ENCODE measurements at regions not wholly inside any gene's neighbourhood (a gene's known extent, or its start where the extent isn't known, plus 50 kb on each side); places are given as distances from the start of the nearest gene placed in this dataset.

DNA sequence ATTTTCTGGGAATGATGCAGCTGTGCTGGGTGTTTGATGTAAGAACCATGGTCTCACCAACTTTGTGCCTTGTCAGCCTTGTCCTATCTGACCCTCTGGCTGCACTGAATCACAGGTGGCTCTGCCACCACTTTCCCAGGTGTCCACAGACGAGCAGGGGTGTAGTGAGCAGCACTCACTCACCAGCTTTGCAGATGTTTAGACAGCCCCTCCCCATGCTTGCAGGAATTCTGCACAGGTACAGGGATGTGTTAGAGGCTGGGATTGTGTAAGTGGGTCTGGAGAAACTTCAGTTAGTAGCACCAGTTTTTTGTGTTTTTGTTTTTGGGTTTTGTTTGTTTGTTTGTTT, 88.2 kb upstream of the NAA20 start:
- Histone ChIP-seq H3K4me1 (ENCODE audit: insufficient read depth, low read length, poor library complexity, severe bottlenecking) (peaks cover 14% of the 10 kb centered on the region), H4K20me1 (ENCODE audit: insufficient read depth, low read length, poor library complexity, severe bottlenecking) (no peaks in the 10 kb centered on the region), H3F3A (ENCODE audit: low read depth) (no peaks in the 10 kb centered on the region), H3K4me2 (ENCODE audit: low read depth, low read length, poor library complexity, severe bottlenecking) (no peak overlapping the region), H3K79me2 (ENCODE audit: insufficient read depth, low read length) (no peaks in the 10 kb centered on the region), H3K36me3 (ENCODE audit: insufficient read depth, low read length) (no peaks in the 10 kb centered on the region), H2AFZ (ENCODE audit: low read length) (no peak overlapping the region), H3K27me3 (ENCODE audit: insufficient read depth, low read length, poor library complexity, severe bottlenecking) (no peaks in the 10 kb centered on the region), H3K9me2 (replicated peaks; ENCODE audit: low read depth, low read length) (no peaks in the 10 kb centered on the region), H3K4me3 (ENCODE audit: low read length, poor library complexity, severe bottlenecking) (no peak overlapping the region), H3K9ac (ENCODE audit: low read depth, low read length, poor library complexity, severe bottlenecking) (no peak overlapping the region), H3K9me3 (ENCODE audit: insufficient read depth, low read depth, low read length) (no peaks in the 10 kb centered on the region)
- TF ChIP-seq, protein P1, sequence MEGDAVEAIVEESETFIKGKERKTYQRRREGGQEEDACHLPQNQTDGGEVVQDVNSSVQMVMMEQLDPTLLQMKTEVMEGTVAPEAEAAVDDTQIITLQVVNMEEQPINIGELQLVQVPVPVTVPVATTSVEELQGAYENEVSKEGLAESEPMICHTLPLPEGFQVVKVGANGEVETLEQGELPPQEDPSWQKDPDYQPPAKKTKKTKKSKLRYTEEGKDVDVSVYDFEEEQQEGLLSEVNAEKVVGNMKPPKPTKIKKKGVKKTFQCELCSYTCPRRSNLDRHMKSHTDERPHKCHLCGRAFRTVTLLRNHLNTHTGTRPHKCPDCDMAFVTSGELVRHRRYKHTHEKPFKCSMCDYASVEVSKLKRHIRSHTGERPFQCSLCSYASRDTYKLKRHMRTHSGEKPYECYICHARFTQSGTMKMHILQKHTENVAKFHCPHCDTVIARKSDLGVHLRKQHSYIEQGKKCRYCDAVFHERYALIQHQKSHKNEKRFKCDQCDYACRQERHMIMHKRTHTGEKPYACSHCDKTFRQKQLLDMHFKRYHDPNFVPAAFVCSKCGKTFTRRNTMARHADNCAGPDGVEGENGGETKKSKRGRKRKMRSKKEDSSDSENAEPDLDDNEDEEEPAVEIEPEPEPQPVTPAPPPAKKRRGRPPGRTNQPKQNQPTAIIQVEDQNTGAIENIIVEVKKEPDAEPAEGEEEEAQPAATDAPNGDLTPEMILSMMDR (conservative IDR thresholded peaks at IDR 0.05; ENCODE audit: low read length), result no peak
- TF ChIP-seq EZH2phosphoT487 (IDR thresholded peaks at IDR 0.05; ENCODE audit: borderline replicate concordance), result no peak

DNA sequence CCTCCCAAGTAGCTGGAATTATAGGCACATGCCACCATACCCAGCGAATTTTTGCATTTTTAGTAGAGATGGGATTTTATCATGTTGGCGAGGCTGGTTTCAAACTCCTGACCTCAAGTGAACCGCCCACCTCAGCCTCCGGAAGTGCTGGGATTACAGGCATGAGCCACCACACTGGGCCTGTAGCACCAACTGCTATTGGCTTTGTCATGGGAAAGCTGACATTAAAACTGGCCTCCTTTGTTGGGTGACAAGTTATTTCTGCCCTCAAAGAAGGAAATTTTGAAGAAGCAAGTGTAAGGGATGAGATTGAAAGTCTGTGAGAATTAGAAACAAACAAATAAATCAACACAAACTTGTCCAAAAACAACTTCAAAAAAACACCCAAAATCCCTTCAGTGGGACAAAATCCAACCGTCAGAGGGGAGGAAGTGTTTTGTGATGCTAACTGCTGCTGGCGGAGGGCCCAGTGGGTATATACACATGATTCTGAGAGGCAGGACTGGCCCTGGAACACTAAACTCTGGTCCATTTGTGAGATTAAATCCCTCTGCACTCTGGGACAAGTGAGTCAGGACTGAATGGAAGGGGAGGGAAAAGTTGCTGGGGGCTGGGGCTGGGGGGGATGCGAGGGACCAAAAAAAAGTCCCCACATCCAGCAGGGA, 87.5 kb upstream of the NAA20 start:
- Histone ChIP-seq H3K9ac (ENCODE audit: low read depth, low read length, poor library complexity, severe bottlenecking) (no peak overlapping the region), H3K79me2 (ENCODE audit: insufficient read depth, low read length) (no peaks in the 10 kb centered on the region), H3K4me3 (ENCODE audit: low read length, poor library complexity, severe bottlenecking) (no peak overlapping the region), H3K27me3 (ENCODE audit: insufficient read depth, low read length, poor library complexity, severe bottlenecking) (no peaks in the 10 kb centered on the region), H3K4me2 (ENCODE audit: low read depth, low read length, poor library complexity, severe bottlenecking) (no peak overlapping the region), H3K36me3 (ENCODE audit: insufficient read depth, low read length) (no peaks in the 10 kb centered on the region), H3K9me3 (ENCODE audit: insufficient read depth, low read depth, low read length) (no peaks in the 10 kb centered on the region), H2AFZ (ENCODE audit: low read length) (no peak overlapping the region), H3K4me1 (ENCODE audit: insufficient read depth, low read length, poor library complexity, severe bottlenecking) (peaks cover 14% of the 10 kb centered on the region), H3F3A (ENCODE audit: low read depth) (no peaks in the 10 kb centered on the region), H3K9me2 (replicated peaks; ENCODE audit: low read depth, low read length) (no peaks in the 10 kb centered on the region), H4K20me1 (ENCODE audit: insufficient read depth, low read length, poor library complexity, severe bottlenecking) (no peaks in the 10 kb centered on the region)
- TF ChIP-seq EZH2phosphoT487 (IDR thresholded peaks at IDR 0.05; ENCODE audit: borderline replicate concordance), result no peak
- TF ChIP-seq, protein P1 (conservative IDR thresholded peaks at IDR 0.05; ENCODE audit: low read length), result no peak

DNA sequence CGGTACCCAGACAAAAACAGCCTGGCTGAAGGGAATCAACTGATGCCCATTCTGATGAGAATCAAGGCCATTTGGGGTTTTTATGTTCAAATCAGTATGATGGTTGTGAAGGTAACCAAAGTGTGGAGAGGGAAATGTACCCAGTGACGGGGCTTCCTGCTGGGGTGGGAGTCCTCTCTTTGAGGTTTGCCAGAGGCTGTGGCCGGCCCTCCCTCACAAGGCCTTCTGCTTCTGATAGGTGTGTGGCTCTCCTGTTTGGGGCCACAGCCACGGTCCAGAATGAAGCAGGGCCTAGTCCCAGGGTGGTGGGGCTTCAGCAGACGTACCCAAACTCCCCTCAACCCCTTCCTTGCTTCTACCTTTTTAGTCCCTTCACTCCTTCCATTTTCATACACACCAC, 86.7 kb upstream of the NAA20 start:
- no peaks in the 10 kb centered on the region for H3K36me3 ChIP-seq (ENCODE audit: insufficient read depth, low read length)
- no peaks in the 10 kb centered on the region for H3K9me2 ChIP-seq (replicated peaks; ENCODE audit: low read depth, low read length)
- no peak overlapping the region for H2AFZ ChIP-seq (ENCODE audit: low read length)
- peaks cover 14% of the 10 kb centered on the region for H3K4me1 ChIP-seq (ENCODE audit: insufficient read depth, low read length, poor library complexity, severe bottlenecking)
- H3K4me2 ChIP-seq (ENCODE audit: low read depth, low read length, poor library complexity, severe bottlenecking), result no peak overlapping the region
- no peaks in the 10 kb centered on the region for H4K20me1 ChIP-seq (ENCODE audit: insufficient read depth, low read length, poor library complexity, severe bottlenecking)
- H3K4me3 ChIP-seq (ENCODE audit: low read length, poor library complexity, severe bottlenecking), result no peak overlapping the region
- no peaks in the 10 kb centered on the region for H3F3A ChIP-seq (ENCODE audit: low read depth)
- H3K27me3 ChIP-seq (ENCODE audit: insufficient read depth, low read length, poor library complexity, severe bottlenecking), result no peaks in the 10 kb centered on the region
- no peaks in the 10 kb centered on the region for H3K79me2 ChIP-seq (ENCODE audit: insufficient read depth, low read length)
- H3K9ac ChIP-seq (ENCODE audit: low read depth, low read length, poor library complexity, severe bottlenecking), result no peak overlapping the region
- no peaks in the 10 kb centered on the region for H3K9me3 ChIP-seq (ENCODE audit: insufficient read depth, low read depth, low read length)
- TF ChIP-seq, protein P1 (conservative IDR thresholded peaks at IDR 0.05; ENCODE audit: low read length), result no peak

Measured in Loucy (cell line).